ENCODE measurements at regions not wholly inside any gene's neighbourhood (a gene's known extent, or its start where the extent isn't known, plus 50 kb on each side); places are given as distances from the start of the nearest gene placed in this dataset.

GRCh38 chr7:67855322-67855721 lies 858.7 kb downstream of the TYW1 start:
- H3K4me3 ChIP-seq (ENCODE audit: low read depth, low read length): no peak overlapping the region
- DNase-seq (ENCODE audit: low read depth): no peak
- no peak for TF ChIP-seq CTCF (IDR thresholded peaks at IDR 0.05; ENCODE audit: control insufficient read depth, extremely low read depth, insufficient read depth)

DNA sequence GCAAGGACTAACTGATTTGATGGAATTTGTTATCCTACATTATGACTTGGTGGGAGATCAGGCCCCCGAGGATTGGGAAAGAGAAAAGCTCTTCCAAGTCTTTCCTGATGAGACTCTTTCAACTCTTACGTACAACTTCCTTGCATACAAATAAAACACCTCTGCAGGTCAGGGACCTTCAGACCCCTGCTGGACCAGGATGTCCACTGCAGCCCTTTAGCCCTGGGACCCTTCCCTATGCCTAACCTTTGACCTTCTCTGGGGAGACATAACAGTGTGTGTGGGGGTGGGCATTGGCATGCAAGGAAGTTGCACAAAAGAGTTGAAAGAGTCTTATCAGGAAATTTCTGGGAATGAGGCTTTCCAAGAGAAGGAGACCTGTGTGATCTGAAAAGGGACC lies 859.4 kb downstream of the TYW1 start:
- no peak for TF ChIP-seq CTCF (IDR thresholded peaks at IDR 0.05; ENCODE audit: control insufficient read depth, extremely low read depth, insufficient read depth)
- no peak overlapping the region for H3K4me3 ChIP-seq (ENCODE audit: low read depth, low read length)
- no peak for DNase-seq (ENCODE audit: low read depth)

GRCh38 chr7:67857698-67858097 lies 861.1 kb downstream of the TYW1 start:
- no peak for TF ChIP-seq CTCF (IDR thresholded peaks at IDR 0.05; ENCODE audit: control insufficient read depth, extremely low read depth, insufficient read depth)
- H3K4me3 ChIP-seq (ENCODE audit: low read depth, low read length): no peak overlapping the region

GRCh38 chr7:67858931-67859330 lies 862.3 kb downstream of the TYW1 start:
- no peak overlapping the region for H3K4me3 ChIP-seq (ENCODE audit: low read depth, low read length)
- DNase-seq (ENCODE audit: low read depth): no peak
- no peak for TF ChIP-seq CTCF (IDR thresholded peaks at IDR 0.05; ENCODE audit: control insufficient read depth, extremely low read depth, insufficient read depth)

More at GRCh38 chr7:67857698-67858097, 861.1 kb downstream of the TYW1 start:
- no peak for DNase-seq (ENCODE audit: low read depth)

DNA sequence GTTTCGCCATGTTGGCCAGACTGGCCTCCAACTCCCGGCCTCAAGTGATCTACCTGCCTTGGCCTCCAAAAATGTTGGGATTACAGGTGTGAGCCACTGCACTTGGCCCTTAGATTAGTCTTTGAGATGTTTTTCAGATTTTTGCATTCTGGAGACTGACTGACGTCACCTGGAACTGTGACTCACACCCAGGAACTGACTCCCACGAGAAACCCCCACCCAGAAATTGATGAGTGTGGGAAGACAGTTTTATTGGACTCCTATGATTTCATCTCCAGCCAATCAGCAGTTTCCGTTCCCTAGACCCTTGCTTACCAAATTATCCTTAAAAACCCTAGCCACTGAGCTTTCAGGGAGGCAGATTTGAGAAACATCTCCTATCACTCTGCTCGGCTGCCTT lies 867.3 kb downstream of the TYW1 start:
- no peak for TF ChIP-seq CTCF (IDR thresholded peaks at IDR 0.05; ENCODE audit: control insufficient read depth, extremely low read depth, insufficient read depth)
- DNase-seq (ENCODE audit: low read depth): no peak
- no peak overlapping the region for H3K4me3 ChIP-seq (ENCODE audit: low read depth, low read length)

DNA sequence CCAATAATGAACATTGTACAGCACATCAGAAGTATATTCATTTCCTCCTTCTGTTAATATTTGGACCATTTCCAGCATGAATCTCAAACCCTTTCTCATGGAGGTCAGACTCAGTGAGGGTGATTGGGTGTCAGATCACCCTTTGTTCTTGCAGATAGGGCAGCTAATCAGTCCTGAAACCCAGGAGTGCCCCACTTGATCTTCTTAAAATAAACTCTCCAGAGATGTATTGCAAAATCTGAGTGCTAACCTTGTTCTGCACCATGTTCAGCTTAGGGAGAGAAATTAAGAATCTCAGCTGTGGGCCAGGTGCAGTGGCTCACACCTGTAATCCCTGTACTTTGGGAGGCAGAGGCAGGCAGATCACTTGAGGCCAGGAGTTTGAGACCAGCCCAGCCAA lies 869.4 kb downstream of the TYW1 start:
- no peak for TF ChIP-seq CTCF (IDR thresholded peaks at IDR 0.05; ENCODE audit: control insufficient read depth, extremely low read depth, insufficient read depth)
- H3K4me3 ChIP-seq (ENCODE audit: low read depth, low read length): no peak overlapping the region
- DNase-seq (ENCODE audit: low read depth): no peak

DNA sequence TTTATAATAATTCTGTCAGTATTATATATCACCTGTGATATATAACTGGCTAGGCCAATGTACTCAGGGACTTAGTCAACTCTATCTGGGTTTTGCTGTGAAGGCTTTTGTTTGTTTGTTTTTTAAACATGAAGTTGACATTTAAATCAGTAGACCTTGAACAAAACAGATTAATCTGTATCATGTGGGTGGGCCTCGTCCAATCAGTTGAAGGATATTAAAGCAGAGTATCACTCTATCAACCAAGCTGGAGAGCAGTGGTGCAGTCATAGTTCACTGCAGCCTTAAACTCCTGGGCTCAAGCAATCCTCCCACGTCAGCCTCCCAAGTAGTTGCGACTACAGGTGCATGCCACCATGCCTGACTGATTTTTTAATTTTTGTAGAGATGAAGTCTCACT lies 870.2 kb downstream of the TYW1 start:
- no peak for TF ChIP-seq CTCF (IDR thresholded peaks at IDR 0.05; ENCODE audit: control insufficient read depth, extremely low read depth, insufficient read depth)
- DNase-seq (ENCODE audit: low read depth): no peak
- no peak overlapping the region for H3K4me3 ChIP-seq (ENCODE audit: low read depth, low read length)

Data from LNCaP clone FGC (cell line).